HL-60 (cell line): ENCODE measurements at regions not wholly inside any gene's neighbourhood (a gene's known extent, or its start where the extent isn't known, plus 50 kb on each side); places are given as distances from the start of the nearest gene placed in this dataset.

Experiments used
- DNase-seq, 2 experiments: peaks; one replicate each; pipeline ENCODE4 v3.0.0-alpha.2; 2010 to 2020; ENCODE audit warnings: low read depth in 1 of 2, low spot score in 1 of 2
- H3K27ac ChIP-seq: fragments of 250-450 bp; sonication (Bioruptor Pico); replicated peaks from 2 replicates; pipeline ENCODE4 v1.5.1; 2020; ENCODE audit warnings: mild to moderate bottlenecking, moderate library complexity
- H3K27me3 ChIP-seq: fragments of 250-450 bp; sonication (Bioruptor Pico); 2 replicates; pipeline ENCODE4 v1.5.1; 2021; ENCODE audit warnings: mild to moderate bottlenecking, moderate library complexity; ENCODE audit not compliant: insufficient read depth, poor library complexity, severe bottlenecking
- H3K4me3 ChIP-seq: replicated peaks from 2 replicates; pipeline ENCODE4 v1.5.1; 2011; ENCODE audit warnings: mild to moderate bottlenecking, control low read depth, low read length; ENCODE audit not compliant: insufficient read depth
- GABPA ChIP-seq: IDR thresholded peaks from 2 replicates; pipeline ENCODE4 v1.6.1; 2012; ENCODE audit warnings: low read depth
- POLR2AphosphoS5 ChIP-seq: IDR thresholded peaks from 2 replicates; pipeline ENCODE4 v1.6.1; 2012; ENCODE audit warnings: low read depth
- SPI1 ChIP-seq: IDR thresholded peaks from 2 replicates; pipeline ENCODE4 v1.6.1; 2012; ENCODE audit warnings: low read depth, mild to moderate bottlenecking, borderline replicate concordance
- TF ChIP-seq, protein P1 (sequence below): IDR thresholded peaks from 2 replicates; pipeline ENCODE4 v1.6.1; 2012; ENCODE audit warnings: low read depth; ENCODE audit not compliant: insufficient replicate concordance
- TF ChIP-seq, protein P2 (sequence below): IDR thresholded peaks from one replicate; pipeline ENCODE4 v1.5.1; 2011; ENCODE audit warnings: low read length, control low read depth, inconsistent platforms; ENCODE audit not compliant: insufficient read depth

DNA sequence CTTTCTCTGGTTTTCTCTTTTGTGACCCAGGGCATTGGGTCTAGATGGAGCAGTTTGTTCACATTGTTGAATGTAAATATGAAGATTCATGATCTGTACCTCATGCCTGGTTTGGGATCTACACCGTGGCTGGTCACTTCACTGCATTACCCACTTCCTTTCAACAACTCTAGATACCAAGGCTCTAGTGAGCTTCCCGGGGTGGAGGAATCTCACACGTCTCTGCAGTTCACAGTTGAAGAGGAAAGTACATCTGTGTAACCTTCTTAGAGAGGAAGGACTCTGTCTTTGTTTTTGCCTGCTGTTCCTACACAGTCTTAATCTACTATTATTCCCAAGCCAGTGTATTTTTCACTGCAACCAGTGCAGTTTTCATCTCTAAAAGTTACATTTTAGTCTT, 574.8 kb downstream of the MBD2 start:
- TF ChIP-seq SPI1 (no peak), GABPA (no peak), POLR2AphosphoS5 (no peak)
- TF ChIP-seq, protein P1, sequence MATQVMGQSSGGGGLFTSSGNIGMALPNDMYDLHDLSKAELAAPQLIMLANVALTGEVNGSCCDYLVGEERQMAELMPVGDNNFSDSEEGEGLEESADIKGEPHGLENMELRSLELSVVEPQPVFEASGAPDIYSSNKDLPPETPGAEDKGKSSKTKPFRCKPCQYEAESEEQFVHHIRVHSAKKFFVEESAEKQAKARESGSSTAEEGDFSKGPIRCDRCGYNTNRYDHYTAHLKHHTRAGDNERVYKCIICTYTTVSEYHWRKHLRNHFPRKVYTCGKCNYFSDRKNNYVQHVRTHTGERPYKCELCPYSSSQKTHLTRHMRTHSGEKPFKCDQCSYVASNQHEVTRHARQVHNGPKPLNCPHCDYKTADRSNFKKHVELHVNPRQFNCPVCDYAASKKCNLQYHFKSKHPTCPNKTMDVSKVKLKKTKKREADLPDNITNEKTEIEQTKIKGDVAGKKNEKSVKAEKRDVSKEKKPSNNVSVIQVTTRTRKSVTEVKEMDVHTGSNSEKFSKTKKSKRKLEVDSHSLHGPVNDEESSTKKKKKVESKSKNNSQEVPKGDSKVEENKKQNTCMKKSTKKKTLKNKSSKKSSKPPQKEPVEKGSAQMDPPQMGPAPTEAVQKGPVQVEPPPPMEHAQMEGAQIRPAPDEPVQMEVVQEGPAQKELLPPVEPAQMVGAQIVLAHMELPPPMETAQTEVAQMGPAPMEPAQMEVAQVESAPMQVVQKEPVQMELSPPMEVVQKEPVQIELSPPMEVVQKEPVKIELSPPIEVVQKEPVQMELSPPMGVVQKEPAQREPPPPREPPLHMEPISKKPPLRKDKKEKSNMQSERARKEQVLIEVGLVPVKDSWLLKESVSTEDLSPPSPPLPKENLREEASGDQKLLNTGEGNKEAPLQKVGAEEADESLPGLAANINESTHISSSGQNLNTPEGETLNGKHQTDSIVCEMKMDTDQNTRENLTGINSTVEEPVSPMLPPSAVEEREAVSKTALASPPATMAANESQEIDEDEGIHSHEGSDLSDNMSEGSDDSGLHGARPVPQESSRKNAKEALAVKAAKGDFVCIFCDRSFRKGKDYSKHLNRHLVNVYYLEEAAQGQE = no peak
- TF ChIP-seq, protein P2, sequence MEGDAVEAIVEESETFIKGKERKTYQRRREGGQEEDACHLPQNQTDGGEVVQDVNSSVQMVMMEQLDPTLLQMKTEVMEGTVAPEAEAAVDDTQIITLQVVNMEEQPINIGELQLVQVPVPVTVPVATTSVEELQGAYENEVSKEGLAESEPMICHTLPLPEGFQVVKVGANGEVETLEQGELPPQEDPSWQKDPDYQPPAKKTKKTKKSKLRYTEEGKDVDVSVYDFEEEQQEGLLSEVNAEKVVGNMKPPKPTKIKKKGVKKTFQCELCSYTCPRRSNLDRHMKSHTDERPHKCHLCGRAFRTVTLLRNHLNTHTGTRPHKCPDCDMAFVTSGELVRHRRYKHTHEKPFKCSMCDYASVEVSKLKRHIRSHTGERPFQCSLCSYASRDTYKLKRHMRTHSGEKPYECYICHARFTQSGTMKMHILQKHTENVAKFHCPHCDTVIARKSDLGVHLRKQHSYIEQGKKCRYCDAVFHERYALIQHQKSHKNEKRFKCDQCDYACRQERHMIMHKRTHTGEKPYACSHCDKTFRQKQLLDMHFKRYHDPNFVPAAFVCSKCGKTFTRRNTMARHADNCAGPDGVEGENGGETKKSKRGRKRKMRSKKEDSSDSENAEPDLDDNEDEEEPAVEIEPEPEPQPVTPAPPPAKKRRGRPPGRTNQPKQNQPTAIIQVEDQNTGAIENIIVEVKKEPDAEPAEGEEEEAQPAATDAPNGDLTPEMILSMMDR = no peak
- Histone ChIP-seq H3K27me3 (peaks cover 2% of the 10 kb centered on the region), H3K27ac (no peak overlapping the region), H3K4me3 (no peak overlapping the region)
- DNase-seq = no peak

DNA sequence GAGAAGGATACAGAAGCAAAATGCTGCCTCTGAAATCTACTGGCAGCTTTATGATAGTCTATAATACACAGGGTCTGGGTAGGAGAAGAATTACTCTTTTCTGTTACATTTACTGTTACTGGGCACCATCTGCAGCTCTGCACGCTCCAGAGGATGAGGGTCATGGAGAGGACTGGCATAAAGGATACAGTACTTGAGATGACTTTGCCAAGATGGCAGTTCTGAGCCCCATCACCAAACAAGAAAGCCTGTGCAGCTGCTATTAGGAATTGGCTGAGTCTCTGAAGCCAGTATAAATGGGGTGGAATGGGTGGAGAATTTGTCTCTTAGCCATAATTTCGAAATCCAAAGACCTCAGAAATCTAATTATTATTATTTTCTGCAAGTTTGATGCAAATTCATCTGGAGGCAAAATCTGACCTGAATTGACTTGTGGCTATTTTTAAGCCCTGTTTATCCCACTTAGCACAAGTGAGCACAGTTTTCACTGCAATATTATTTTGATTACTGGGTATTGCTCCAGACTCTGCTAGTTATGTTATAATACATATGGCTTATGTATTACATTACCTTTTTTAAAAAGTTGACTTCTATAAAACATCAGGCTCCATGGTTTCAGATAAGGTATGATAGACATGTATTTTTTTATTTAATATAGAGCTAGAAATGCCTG, 579.5 kb downstream of the MBD2 start:
- no peak overlapping the region for H3K27ac ChIP-seq
- H3K4me3 ChIP-seq = no peak overlapping the region
- H3K27me3 ChIP-seq = peaks cover 2% of the 10 kb centered on the region
- no peak for DNase-seq
- TF ChIP-seq, protein P1 = no peak
- TF ChIP-seq GABPA (no peak), SPI1 (no peak), POLR2AphosphoS5 (no peak)
- TF ChIP-seq, protein P2 = no peak

DNA sequence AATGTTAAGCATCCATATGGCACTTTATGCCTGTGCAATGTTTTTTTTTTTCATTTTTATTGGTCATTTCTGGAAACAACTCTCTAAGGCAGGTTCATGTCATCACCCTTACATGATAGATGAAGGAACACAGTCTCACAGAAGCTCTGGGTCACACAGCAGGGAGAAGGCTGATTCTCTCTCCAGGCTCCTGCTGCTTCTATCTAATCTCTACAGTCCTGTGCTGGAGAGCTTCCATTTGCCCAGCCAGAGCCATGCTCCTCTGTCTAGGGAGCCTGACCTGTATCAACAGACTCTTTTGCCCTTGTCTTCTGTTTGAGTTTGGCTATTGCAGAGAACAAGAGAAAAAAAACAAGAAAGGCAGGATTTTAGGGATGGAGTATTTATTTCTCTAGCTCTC, 584.8 kb downstream of the MBD2 start:
- H3K4me3 ChIP-seq = no peak overlapping the region
- TF ChIP-seq GABPA (no peak), POLR2AphosphoS5 (no peak), SPI1 (no peak)
- TF ChIP-seq, protein P2 = no peak
- TF ChIP-seq, protein P1 = no peak
- DNase-seq = no peak
- H3K27ac ChIP-seq = no peak overlapping the region
- no peaks in the 10 kb centered on the region for H3K27me3 ChIP-seq
